Panc1 (cell line): ENCODE measurements at regions not wholly inside any gene's neighbourhood (a gene's known extent, or its start where the extent isn't known, plus 50 kb on each side); places are given as distances from the start of the nearest gene placed in this dataset.

ENCODE experiments used
- ATAC-seq: fragments of 200-7000 bp; cut with Tn5 transposase; 2 replicates; pipeline ENCODE4 v1.9.1; 2020; ENCODE audit warnings: mild to moderate bottlenecking, moderate library complexity
- BruUV-seq: library from RNA; stranded (reverse); fragments of 400-500 nt; replicated peaks from 2 replicates; lab custom pipeline; 2021; lab: Mats Ljungman, UMichigan
- CTCF ChIA-PET: fragments of 300-600 bp; sonication (Branson Sonifier 250); formaldehyde crosslinking; loops from one replicate; lab custom pipeline; 2022; ENCODE audit warnings: antibody characterized with exemption; lab: Charles Lee
- POLR2A ChIA-PET: fragments of 300-600 bp; sonication (Branson Sonifier 250); formaldehyde crosslinking; loops from one replicate; lab custom pipeline; 2022; ENCODE audit warnings: antibody characterized with exemption; lab: Charles Lee
- DNase-seq: peaks from one replicate; pipeline ENCODE4 v3.0.0-alpha.2; 2010; ENCODE audit warnings: low read depth, low spot score
- H3K27ac ChIP-seq: 2 replicates; pipeline ENCODE4 v1.5.1; 2011; ENCODE audit warnings: mild to moderate bottlenecking, low read length, inconsistent platforms
- H3K27me3 ChIP-seq: fragments of 200-500 bp; sonication (Bioruptor generic); 2 replicates; pipeline ENCODE4 v1.6.0; 2014; ENCODE audit warnings: low read length, inconsistent platforms; ENCODE audit not compliant: control insufficient read depth, insufficient read depth
- H3K36me3 ChIP-seq: fragments of 200-500 bp; sonication (Bioruptor generic); 2 replicates; pipeline ENCODE4 v1.5.1; 2014; ENCODE audit warnings: inconsistent platforms, mild to moderate bottlenecking, low read length, moderate library complexity; ENCODE audit not compliant: control insufficient read depth, insufficient read depth
- H3K4me1 ChIP-seq: 2 replicates; pipeline ENCODE4 v1.5.1; 2011; ENCODE audit warnings: inconsistent platforms, mild to moderate bottlenecking, low read length, moderate library complexity; ENCODE audit not compliant: control insufficient read depth, insufficient read depth
- H3K4me3 ChIP-seq, 2 experiments: 2 replicates each; pipeline ENCODE4 v1.5.1; 2011 to 2012; ENCODE audit warnings: low read depth in 2 of 2, low read length in 2 of 2, mild to moderate bottlenecking in 2 of 2, inconsistent platforms in 1 of 2, moderate library complexity in 1 of 2
- H3K9me3 ChIP-seq: fragments of 200-500 bp; sonication (Bioruptor generic); 2 replicates; pipeline ENCODE4 v1.5.1; 2014; ENCODE audit warnings: low read depth, mild to moderate bottlenecking, inconsistent platforms, low read length, moderate library complexity; ENCODE audit not compliant: control insufficient read depth, insufficient read depth
- POLR2AphosphoS5 ChIP-seq: IDR thresholded peaks from 2 replicates; pipeline ENCODE4 v1.6.1; 2012; ENCODE audit warnings: mild to moderate bottlenecking, low read depth, low read length, moderate library complexity
- SIN3A ChIP-seq: IDR thresholded peaks from 2 replicates; pipeline ENCODE4 v1.6.1; 2012; ENCODE audit warnings: low read depth, mild to moderate bottlenecking, low read length, moderate library complexity, borderline replicate concordance; ENCODE audit not compliant: insufficient read depth
- TCF7L2 ChIP-seq: IDR thresholded peaks from 2 replicates; pipeline ENCODE4 v1.6.1; 2011; ENCODE audit warnings: mild to moderate bottlenecking, low read depth, low read length, inconsistent platforms
- in situ Hi-C: cut with HindIII; loops from 2 replicates; pipeline ENCODE4 v1.10.0; 2016; ENCODE audit warnings: low sequenced_read_pairs, low pct_unique_long_range_greater_than_20kb
- intact Hi-C: fragments of 100-400 bp; cut with micrococcal nuclease; formaldehyde crosslinking; loops from one replicate; pipeline ENCODE4 v1.10.0; 2022; ENCODE audit not compliant: unreplicated experiment
- TF ChIP-seq, protein P1 (sequence below), 2 experiments: IDR thresholded peaks; 2 replicates each; pipeline ENCODE4 v1.6.1; 2011 to 2012; ENCODE audit warnings: low read depth in 2 of 2, control low read depth in 1 of 2, low read length in 1 of 2, mild to moderate bottlenecking in 1 of 2, moderate library complexity in 1 of 2; ENCODE audit not compliant: insufficient read depth in 1 of 2
- TF ChIP-seq, protein P2 (sequence below): fragments of 450-650 bp; IDR thresholded peaks from 2 replicates; pipeline ENCODE4 v1.5.1; 2017; ENCODE audit warnings: mild to moderate bottlenecking

DNA sequence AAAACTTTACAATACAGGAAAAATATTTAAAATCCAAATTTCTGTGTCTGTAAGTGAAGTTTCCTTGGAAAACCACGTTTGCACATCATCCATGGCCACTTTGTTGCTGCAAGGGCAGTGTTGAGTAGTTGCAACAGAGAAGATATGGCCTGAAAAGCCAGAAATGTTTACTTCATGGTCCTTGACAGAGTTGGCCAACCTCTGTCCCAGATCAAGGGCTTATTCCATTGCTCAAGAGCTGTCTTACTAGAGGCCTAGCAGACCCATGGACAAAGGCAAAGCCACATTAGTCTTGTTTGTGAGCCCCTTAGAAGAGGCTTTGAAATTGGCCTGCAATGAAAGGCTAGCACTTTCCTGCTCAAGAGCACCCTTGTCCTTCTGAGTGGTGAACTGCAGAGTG is 119.4 kb downstream of the GAS1 start:
- intact Hi-C loops = no loop called here

DNA sequence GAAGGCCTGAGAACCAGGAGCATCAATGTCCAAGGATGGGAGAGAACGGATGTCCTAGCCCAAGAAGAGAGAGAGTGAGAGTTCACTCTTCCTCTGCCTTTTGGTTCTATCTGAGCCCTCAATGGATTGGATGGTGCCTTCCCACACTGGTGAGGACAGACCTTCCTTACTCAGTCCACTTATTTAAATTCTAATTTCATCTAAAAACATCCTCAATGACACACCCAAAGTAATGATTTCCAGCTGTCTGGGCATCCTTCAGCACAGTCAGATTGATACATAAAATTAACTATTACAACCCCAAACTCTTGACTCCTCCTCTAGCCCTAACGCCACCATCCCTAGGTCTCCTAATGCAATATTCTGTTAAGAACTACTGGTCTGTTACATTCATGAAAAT is 122.0 kb downstream of the GAS1 start:
- H3K4me1 ChIP-seq = no peaks in the 10 kb centered on the region
- in situ Hi-C loops = no loop called here
- CTCF ChIA-PET = interaction anchor here (0.7 kb wide), 1 partner anchor 8 kb away, joined by 3 read pairs; no protein-coding TSS in a partner anchor
- H3K9me3 ChIP-seq = no peaks in the 10 kb centered on the region
- H3K27me3 ChIP-seq = no peaks in the 10 kb centered on the region
- BruUV-seq = no TSS peak
- no peak for TF ChIP-seq SIN3A
- no peak for TF ChIP-seq TCF7L2
- TF ChIP-seq, protein P1, sequence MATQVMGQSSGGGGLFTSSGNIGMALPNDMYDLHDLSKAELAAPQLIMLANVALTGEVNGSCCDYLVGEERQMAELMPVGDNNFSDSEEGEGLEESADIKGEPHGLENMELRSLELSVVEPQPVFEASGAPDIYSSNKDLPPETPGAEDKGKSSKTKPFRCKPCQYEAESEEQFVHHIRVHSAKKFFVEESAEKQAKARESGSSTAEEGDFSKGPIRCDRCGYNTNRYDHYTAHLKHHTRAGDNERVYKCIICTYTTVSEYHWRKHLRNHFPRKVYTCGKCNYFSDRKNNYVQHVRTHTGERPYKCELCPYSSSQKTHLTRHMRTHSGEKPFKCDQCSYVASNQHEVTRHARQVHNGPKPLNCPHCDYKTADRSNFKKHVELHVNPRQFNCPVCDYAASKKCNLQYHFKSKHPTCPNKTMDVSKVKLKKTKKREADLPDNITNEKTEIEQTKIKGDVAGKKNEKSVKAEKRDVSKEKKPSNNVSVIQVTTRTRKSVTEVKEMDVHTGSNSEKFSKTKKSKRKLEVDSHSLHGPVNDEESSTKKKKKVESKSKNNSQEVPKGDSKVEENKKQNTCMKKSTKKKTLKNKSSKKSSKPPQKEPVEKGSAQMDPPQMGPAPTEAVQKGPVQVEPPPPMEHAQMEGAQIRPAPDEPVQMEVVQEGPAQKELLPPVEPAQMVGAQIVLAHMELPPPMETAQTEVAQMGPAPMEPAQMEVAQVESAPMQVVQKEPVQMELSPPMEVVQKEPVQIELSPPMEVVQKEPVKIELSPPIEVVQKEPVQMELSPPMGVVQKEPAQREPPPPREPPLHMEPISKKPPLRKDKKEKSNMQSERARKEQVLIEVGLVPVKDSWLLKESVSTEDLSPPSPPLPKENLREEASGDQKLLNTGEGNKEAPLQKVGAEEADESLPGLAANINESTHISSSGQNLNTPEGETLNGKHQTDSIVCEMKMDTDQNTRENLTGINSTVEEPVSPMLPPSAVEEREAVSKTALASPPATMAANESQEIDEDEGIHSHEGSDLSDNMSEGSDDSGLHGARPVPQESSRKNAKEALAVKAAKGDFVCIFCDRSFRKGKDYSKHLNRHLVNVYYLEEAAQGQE (IDR thresholded peaks at IDR 0.05; ENCODE audit: insufficient read depth in 1 of 2, low read depth in 2 of 2, low read length in 1 of 2) = no peak
- TF ChIP-seq, protein P2, sequence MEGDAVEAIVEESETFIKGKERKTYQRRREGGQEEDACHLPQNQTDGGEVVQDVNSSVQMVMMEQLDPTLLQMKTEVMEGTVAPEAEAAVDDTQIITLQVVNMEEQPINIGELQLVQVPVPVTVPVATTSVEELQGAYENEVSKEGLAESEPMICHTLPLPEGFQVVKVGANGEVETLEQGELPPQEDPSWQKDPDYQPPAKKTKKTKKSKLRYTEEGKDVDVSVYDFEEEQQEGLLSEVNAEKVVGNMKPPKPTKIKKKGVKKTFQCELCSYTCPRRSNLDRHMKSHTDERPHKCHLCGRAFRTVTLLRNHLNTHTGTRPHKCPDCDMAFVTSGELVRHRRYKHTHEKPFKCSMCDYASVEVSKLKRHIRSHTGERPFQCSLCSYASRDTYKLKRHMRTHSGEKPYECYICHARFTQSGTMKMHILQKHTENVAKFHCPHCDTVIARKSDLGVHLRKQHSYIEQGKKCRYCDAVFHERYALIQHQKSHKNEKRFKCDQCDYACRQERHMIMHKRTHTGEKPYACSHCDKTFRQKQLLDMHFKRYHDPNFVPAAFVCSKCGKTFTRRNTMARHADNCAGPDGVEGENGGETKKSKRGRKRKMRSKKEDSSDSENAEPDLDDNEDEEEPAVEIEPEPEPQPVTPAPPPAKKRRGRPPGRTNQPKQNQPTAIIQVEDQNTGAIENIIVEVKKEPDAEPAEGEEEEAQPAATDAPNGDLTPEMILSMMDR = no peak
- TF ChIP-seq POLR2AphosphoS5 = no peak
- intact Hi-C loops = no loop called here
- no peaks in the 10 kb centered on the region for H3K36me3 ChIP-seq
- ATAC-seq = no peak
- no peak overlapping the region for H3K4me3 ChIP-seq
- POLR2A ChIA-PET = no interaction called here
- H3K27ac ChIP-seq = no peak overlapping the region
- no peak for DNase-seq

More for the DNA sequence above, 119.4 kb downstream of the GAS1 start:
- ChIA-PET POLR2A (no interaction called here), CTCF (no interaction called here)
- TF ChIP-seq POLR2AphosphoS5 = no peak
- H3K4me3 ChIP-seq = no peak overlapping the region
- no peaks in the 10 kb centered on the region for H3K4me1 ChIP-seq
- DNase-seq = no peak
- BruUV-seq = no TSS peak
- H3K36me3 ChIP-seq = no peaks in the 10 kb centered on the region
- ATAC-seq = no peak
- H3K27me3 ChIP-seq = no peaks in the 10 kb centered on the region
- H3K27ac ChIP-seq = no peak overlapping the region
- no peaks in the 10 kb centered on the region for H3K9me3 ChIP-seq
- in situ Hi-C loops = no loop called here

DNA sequence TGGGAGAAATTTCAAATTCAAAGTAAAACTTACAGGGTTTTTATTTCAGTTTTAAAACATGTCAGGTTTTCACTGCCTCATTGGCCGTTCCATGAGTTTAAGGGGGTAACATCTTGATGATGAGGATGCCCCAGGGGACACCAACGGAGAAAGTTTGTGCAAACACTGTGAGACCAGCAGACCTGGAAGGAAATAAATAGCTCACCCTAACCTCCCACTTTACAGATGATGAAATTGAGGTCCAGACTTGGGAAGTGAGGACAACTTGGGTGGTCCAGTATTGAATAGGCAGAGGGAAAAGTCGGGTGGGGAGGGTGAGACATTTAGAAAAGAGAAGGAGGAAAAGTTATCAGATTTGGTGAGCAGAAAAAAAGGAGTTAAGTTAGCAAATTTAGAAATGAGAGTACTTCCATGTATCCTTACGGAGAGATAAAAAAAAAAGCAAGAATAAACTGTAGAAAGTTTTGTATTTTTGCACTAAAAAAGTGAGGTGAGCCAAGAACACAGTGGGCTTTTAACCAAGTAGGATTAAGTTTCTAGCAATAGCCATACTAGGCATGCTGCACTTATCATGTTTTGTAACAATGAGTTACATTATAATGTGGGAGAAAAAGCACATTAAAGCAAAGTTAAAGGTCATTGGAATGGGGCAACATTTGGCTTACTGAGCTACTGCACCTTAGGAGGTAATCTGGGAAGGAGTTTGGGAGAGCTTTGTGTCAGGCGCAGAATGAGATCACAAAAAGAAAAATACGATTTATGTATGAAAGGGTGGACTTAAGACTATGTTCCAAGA is 125.1 kb downstream of the GAS1 start:
- Histone ChIP-seq H3K27me3 (no peaks in the 10 kb centered on the region), H3K4me3 (no peak overlapping the region), H3K27ac (no peak overlapping the region), H3K36me3 (no peaks in the 10 kb centered on the region), H3K9me3 (no peaks in the 10 kb centered on the region), H3K4me1 (no peaks in the 10 kb centered on the region)
- ChIA-PET POLR2A (no interaction called here), CTCF (no interaction called here)
- DNase-seq (no peak), ATAC-seq (no peak)
- in situ Hi-C loops (no loop called here), intact Hi-C loops (no loop called here)
- no TSS peak for BruUV-seq
- TF ChIP-seq SIN3A (no peak), TCF7L2 (no peak), POLR2AphosphoS5 (no peak)
- TF ChIP-seq, protein P2 = no peak
- TF ChIP-seq, protein P1 (IDR thresholded peaks at IDR 0.05; ENCODE audit: insufficient read depth in 1 of 2, low read depth in 2 of 2, low read length in 1 of 2) = no peak
